GM18867 (cell line): ENCODE measurements at regions not wholly inside any gene's neighbourhood (a gene's known extent, or its start where the extent isn't known, plus 50 kb on each side); places are given as distances from the start of the nearest gene placed in this dataset.
A peak's percentile ranks its signal among the peaks of the same experiment; 100 is the strongest.
"Not testable (repeated sequence)": the region's sequence is repeated elsewhere in the genome, so short reads cannot be mapped to it uniquely, and the experiment has no call there.

Experiments
- ATAC-seq: cut with Tn5 transposase; IDR thresholded peaks from one replicate; pipeline ENCODE4 v1.9.1; 2021; ENCODE audit warnings: mild to moderate bottlenecking, moderate library complexity; ENCODE audit not compliant: unreplicated experiment

DNA sequence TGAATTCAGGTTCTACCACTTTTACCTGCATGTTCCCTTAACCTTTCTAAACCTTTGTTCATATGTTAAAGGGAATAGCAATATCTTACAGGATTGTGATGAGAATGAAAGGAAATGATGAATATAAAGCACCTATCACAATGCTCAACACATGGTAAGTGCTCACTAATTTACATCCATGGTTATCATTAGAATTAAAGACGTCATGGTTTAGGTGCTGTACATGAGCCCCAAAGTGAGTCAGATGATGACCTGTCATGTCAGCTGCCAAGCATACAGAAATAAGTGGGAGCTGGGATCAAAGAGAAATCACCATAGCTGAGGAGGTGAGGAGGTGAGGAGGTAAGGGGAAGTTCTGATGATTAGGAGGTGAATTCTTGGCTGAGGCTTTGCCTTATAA, 135.9 kb upstream of the ATP2B1 start:
- no peak for ATAC-seq

DNA sequence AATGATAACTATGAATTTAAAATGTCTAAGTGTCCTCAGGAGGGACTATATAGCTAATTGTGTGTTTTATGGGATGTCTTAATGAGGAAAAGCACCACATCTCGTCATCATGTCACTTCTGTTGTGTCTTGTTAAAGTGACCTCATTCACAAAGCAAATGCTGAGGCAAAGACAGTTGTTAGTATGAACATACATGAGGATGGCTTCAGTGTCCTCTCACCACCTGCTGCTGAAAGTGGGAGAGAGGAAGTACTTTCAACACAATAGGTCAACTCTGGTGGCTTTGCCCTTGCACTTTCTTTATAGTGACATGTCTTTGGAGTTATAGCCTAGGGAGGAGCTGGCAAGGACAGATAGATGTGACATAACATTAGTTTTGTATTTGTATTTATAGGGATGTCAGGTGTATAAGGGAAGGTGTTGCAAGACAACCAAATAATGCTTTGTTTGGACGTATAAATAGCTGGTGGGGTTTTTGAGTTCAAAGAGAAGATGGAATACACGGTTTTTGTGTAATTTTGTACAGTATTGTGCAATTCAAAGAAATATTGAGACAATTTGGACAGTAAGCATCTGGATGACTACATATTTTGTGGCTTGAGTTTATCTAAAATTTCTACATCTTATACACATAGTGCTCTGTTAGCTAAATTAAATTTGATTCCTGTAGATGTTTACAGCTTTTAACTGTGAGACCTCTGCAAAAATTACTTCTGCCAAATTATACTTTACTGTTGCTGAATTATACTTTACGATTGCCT, 131.7 kb upstream of the ATP2B1 start:
- ATAC-seq, result no peak

DNA sequence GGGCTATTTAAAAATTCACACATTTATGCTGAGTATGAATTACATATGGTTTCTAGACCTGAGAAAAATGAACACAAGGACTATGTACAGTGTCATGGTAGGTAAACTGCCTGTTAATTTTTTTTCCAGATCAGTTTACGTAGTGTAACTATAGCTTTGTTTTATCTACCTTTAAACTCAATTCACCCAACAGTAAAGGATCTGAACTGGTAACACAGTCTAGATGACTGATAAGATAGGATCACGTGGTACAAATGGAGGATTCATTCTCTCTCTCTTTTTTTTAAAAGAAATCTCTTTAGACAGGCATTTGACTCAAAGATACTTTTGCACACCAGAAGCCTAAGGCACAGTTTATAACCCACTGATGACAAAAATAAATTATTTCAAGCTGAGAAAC, 130.8 kb upstream of the ATP2B1 start:
- ATAC-seq, result no peak

- no peak for ATAC-seq
These were observed 130.2 kb upstream of the ATP2B1 start for GRCh38 chr12:89838833-89839232.

DNA sequence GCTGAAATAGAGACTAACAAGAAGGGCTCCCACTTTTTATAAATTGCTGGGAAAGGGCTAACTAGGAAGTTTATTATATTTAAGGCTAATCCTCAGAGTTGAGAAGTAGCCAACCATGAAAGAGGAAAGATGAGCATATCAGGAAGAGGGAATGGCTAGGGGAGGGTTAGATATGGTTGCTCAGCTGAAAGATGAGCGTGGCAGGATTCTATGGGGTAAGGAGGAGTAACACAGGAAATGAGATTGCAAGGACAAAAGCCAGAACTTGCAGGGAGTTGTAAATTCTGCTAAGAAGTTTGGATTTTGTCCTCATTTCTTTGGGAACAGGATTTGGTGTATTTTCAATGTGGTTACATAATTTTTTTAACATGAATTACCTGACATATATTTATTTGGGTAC, 127.4 kb upstream of the ATP2B1 start:
- ATAC-seq, result no peak

GRCh38 chr12:89834676-89835075, 126.0 kb upstream of the ATP2B1 start:
- no peak for ATAC-seq

- ATAC-seq, result no peak
These were observed 125.0 kb upstream of the ATP2B1 start for GRCh38 chr12:89833337-89834252.

DNA sequence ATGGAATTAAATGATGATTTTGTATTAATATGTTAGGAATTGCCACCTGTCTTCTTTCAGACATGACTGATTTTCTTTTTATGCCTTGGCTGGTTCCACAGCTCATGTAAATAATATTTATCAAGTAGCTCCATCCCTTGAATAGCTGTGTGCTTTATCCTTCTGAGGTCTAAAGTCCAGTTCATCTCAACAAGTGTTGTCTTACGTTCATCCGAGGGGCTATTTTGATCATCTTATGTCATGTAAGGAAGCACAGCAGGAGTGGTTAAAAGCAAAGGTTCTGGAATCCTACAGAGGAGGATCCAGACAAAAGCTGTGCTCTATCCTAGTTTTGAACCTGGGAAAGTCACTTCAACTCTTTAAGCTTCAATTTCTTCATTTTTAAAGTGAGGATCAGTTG, 123.7 kb upstream of the ATP2B1 start:
- ATAC-seq, result no peak

- ATAC-seq, result no peak
These were observed 122.9 kb upstream of the ATP2B1 start for GRCh38 chr12:89831310-89832095.

DNA sequence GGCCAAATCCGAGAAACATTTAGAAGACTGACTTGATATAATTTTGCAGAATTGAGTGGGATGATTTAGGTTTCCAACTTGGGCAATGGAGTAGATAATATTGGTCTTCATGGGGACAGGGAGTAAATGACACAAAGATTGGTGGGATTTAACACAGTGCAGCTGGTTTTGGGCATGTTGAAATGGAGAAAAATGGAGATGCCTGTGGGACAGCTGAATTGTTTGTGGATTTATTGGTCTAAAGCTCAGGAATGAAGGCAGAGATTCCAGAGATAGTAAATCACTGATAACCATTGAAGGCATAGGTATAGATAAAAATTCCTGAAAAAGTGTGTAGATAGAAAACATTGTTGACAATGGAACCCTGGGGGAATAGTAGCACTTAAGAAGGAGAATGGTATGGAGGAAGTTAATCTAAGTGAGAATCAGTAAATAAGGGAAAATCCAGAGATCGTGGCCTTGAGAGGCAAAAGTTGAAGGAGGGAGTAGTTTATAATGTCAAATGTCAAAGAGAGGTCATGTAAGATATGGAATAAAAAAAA, 120.9 kb upstream of the ATP2B1 start:
- no peak for ATAC-seq

GRCh38 chr12:89828575-89828974, 119.9 kb upstream of the ATP2B1 start:
- ATAC-seq, result no peak

GRCh38 chr12:89827592-89827991, 119.0 kb upstream of the ATP2B1 start:
- ATAC-seq, result no peak

- no peak for ATAC-seq
These were observed 117.8 kb upstream of the ATP2B1 start for GRCh38 chr12:89826468-89826867.

DNA sequence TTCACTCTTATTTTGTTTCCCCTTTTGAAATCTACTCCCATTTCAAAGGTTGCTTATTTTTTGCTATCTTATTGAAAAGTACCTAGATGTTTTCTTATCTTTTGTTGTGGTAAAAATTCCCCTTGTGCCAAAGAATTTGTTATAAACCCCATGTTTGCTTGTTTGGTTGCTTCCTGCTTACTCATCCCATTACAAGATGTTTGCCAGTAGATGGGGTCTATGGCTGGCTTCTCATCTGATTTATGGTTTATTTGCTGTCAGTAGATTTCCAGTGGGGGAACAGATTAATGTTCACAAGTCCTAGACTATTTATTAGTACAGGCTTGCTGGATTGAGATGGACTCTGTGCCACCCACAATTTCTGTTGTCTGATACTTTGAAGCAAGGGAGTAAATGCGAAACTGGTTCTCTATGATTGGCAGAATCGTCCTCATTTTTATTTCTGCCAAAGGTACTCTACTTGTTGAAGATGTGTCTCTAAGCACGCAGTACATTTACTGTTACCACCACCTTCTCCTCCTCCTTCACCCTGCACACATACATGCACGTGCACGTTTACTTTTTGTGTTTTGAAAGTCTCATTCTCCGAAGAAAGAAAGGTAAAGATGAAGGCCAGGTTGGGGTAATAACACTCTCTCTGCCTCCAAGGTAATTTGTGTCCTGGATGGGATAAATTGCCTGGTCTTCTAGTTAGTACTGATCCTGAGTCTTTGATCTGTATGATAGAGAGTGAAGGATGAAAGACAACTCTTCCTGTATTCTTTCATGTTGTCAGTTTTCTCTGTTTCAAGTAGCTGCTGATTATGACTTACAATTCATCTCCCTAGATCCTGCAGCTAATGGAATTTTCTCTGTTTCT, 117.2 kb upstream of the ATP2B1 start:
- ATAC-seq, result no peak

GRCh38 chr12:89824822-89825221, 116.2 kb upstream of the ATP2B1 start:
- ATAC-seq, result no peak

- not testable (repeated sequence) for ATAC-seq
These were observed 114.4 kb upstream of the ATP2B1 start for GRCh38 chr12:89822992-89823391.

DNA sequence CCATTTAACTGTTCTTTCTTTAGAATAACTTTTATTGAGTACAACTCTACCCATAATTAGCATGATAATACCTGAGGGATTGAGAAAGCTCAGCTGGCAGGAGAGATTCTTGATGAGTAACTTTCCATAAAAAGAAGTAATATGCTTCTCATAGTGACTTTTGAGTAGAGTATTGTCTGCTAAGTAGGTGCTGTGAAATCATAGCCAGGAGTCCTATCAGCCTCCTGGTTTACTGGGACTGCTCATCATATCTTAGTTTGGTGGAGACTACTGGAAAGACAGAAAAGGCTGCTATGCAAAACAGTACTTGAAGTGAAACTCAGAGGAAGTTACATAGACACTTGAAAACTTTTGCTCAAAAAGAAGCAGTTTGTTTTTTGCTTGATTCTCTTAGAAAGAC, 113.3 kb upstream of the ATP2B1 start:
- ATAC-seq, result peak; percentile 77

- no peak for ATAC-seq
These were observed 109.0 kb upstream of the ATP2B1 start for GRCh38 chr12:89817501-89818226.

GRCh38 chr12:89815225-89815624, 106.6 kb upstream of the ATP2B1 start:
- no peak for ATAC-seq
